ENCODE measurements at regions not wholly inside any gene's neighbourhood (a gene's known extent, or its start where the extent isn't known, plus 50 kb on each side); places are given as distances from the start of the nearest gene placed in this dataset.

- TF ChIP-seq, protein P1, sequence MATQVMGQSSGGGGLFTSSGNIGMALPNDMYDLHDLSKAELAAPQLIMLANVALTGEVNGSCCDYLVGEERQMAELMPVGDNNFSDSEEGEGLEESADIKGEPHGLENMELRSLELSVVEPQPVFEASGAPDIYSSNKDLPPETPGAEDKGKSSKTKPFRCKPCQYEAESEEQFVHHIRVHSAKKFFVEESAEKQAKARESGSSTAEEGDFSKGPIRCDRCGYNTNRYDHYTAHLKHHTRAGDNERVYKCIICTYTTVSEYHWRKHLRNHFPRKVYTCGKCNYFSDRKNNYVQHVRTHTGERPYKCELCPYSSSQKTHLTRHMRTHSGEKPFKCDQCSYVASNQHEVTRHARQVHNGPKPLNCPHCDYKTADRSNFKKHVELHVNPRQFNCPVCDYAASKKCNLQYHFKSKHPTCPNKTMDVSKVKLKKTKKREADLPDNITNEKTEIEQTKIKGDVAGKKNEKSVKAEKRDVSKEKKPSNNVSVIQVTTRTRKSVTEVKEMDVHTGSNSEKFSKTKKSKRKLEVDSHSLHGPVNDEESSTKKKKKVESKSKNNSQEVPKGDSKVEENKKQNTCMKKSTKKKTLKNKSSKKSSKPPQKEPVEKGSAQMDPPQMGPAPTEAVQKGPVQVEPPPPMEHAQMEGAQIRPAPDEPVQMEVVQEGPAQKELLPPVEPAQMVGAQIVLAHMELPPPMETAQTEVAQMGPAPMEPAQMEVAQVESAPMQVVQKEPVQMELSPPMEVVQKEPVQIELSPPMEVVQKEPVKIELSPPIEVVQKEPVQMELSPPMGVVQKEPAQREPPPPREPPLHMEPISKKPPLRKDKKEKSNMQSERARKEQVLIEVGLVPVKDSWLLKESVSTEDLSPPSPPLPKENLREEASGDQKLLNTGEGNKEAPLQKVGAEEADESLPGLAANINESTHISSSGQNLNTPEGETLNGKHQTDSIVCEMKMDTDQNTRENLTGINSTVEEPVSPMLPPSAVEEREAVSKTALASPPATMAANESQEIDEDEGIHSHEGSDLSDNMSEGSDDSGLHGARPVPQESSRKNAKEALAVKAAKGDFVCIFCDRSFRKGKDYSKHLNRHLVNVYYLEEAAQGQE (IDR thresholded peaks at IDR 0.05; ENCODE audit: unreplicated experiment) = no peak
- TF ChIP-seq ZNF114 (CRISPR knock-in tag; IDR thresholded peaks at IDR 0.05) = no peak
- TF ChIP-seq CTCF (conservative IDR thresholded peaks at IDR 0.05; ENCODE audit: low read depth in 2 of 2) = no peak
- no peak for TF ChIP-seq NANOG (IDR thresholded peaks at IDR 0.05; ENCODE audit: borderline replicate concordance)
- no peak for TF ChIP-seq STAT1 (IDR thresholded peaks at IDR 0.05; ENCODE audit: unreplicated experiment)
- no peak for TF ChIP-seq JUNB (IDR thresholded peaks at IDR 0.05; ENCODE audit: unreplicated experiment)
- no peak for TF ChIP-seq ZNF331 (CRISPR knock-in tag; IDR thresholded peaks at IDR 0.05; ENCODE audit: low read depth)
- no peak for TF ChIP-seq EZH2phosphoT487 (IDR thresholded peaks at IDR 0.05; ENCODE audit: unreplicated experiment)
Observed at GRCh38 chr4:11904117-11904535, 475.4 kb upstream of the HS3ST1 start (continued).

- no peaks in the 10 kb centered on the region for H3K79me2 ChIP-seq (replicated peaks; ENCODE audit: insufficient read depth)
- DNase-seq (ENCODE audit: low spot score) = no peak
- no peak overlapping the region for H3K27ac ChIP-seq (ENCODE audit: low read depth)
- H2AFZ ChIP-seq = no peak overlapping the region
- Mint-ChIP-seq H3K27ac (no peak overlapping the region), H3K4me3 (no peak overlapping the region), H3K36me3 (ENCODE audit: low read depth) (peaks cover 31% of the 10 kb centered on the region), H3K9me3 (peaks cover 25% of the 10 kb centered on the region), H3K27me3 (ENCODE audit: insufficient read depth, low read depth, poor library complexity) (no peaks in the 10 kb centered on the region), H3K4me1 (no peaks in the 10 kb centered on the region)
- H3K36me3 ChIP-seq (ENCODE audit: insufficient read depth) = no peaks in the 10 kb centered on the region
- no peak overlapping the region for H3K4me3 ChIP-seq
- no peaks in the 10 kb centered on the region for H4K20me1 ChIP-seq (replicated peaks; ENCODE audit: insufficient read depth)
- no peaks in the 10 kb centered on the region for H3K4me1 ChIP-seq (ENCODE audit: insufficient read depth)
- TF ChIP-seq CREB1 (CRISPR knock-in tag; IDR thresholded peaks at IDR 0.05; ENCODE audit: low read depth) (no peak), STAT1 (IDR thresholded peaks at IDR 0.05; ENCODE audit: unreplicated experiment) (no peak), EZH2 (IDR thresholded peaks at IDR 0.05; ENCODE audit: low read depth, unreplicated experiment) (no peak), EZH2phosphoT487 (IDR thresholded peaks at IDR 0.05; ENCODE audit: unreplicated experiment) (no peak), ZNF114 (CRISPR knock-in tag; IDR thresholded peaks at IDR 0.05) (no peak), CTCF (conservative IDR thresholded peaks at IDR 0.05; ENCODE audit: low read depth in 2 of 2) (no peak), ZNF331 (CRISPR knock-in tag; IDR thresholded peaks at IDR 0.05; ENCODE audit: low read depth) (no peak)
- TF ChIP-seq, protein P2, sequence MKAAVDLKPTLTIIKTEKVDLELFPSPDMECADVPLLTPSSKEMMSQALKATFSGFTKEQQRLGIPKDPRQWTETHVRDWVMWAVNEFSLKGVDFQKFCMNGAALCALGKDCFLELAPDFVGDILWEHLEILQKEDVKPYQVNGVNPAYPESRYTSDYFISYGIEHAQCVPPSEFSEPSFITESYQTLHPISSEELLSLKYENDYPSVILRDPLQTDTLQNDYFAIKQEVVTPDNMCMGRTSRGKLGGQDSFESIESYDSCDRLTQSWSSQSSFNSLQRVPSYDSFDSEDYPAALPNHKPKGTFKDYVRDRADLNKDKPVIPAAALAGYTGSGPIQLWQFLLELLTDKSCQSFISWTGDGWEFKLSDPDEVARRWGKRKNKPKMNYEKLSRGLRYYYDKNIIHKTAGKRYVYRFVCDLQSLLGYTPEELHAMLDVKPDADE (IDR thresholded peaks at IDR 0.05) = no peak
- no peaks in the 10 kb centered on the region for H3F3A ChIP-seq (replicated peaks; ENCODE audit: low read depth)
- ATAC-seq = no peak
- no peaks in the 10 kb centered on the region; the same call in 1 of the 2 replicates for H3K9me2 ChIP-seq (ENCODE audit: insufficient read depth)
- no peak overlapping the region for H3K4me2 ChIP-seq
- H3K27me3 ChIP-seq (ENCODE audit: insufficient read depth) = no peaks in the 10 kb centered on the region
Observed at GRCh38 chr4:11901089-11901488, 472.4 kb upstream of the HS3ST1 start.
